RPMI8226 (cell line): ENCODE measurements at regions not wholly inside any gene's neighbourhood (a gene's known extent, or its start where the extent isn't known, plus 50 kb on each side); places are given as distances from the start of the nearest gene placed in this dataset.

ENCODE experiments used
- DNase-seq: peaks from one replicate; pipeline ENCODE4 v3.0.0-alpha.2; 2015

- DNase-seq, result no peak
These were observed 140.9 kb upstream of the CCL2 start for GRCh38 chr17:34114174-34114573.

- DNase-seq, result no peak
These were observed 138.8 kb upstream of the CCL2 start for GRCh38 chr17:34116306-34116705.

- DNase-seq, result no peak
These were observed 137.8 kb upstream of the CCL2 start for GRCh38 chr17:34117332-34117731.

GRCh38 chr17:34117811-34118210 is 137.3 kb upstream of the CCL2 start:
- no peak for DNase-seq

GRCh38 chr17:34118564-34118963 is 136.5 kb upstream of the CCL2 start:
- DNase-seq, result no peak

GRCh38 chr17:34121311-34121710 is 133.8 kb upstream of the CCL2 start:
- DNase-seq, result no peak

- no peak for DNase-seq
These were observed 132.6 kb upstream of the CCL2 start for GRCh38 chr17:34122515-34122914.

GRCh38 chr17:34125010-34125409 is 130.1 kb upstream of the CCL2 start:
- no peak for DNase-seq

- DNase-seq, result no peak
These were observed 129.2 kb upstream of the CCL2 start for GRCh38 chr17:34125921-34126320.

- no peak for DNase-seq
These were observed 128.6 kb upstream of the CCL2 start for GRCh38 chr17:34126496-34126895.

- no peak for DNase-seq
These were observed 128.1 kb upstream of the CCL2 start for GRCh38 chr17:34126965-34127364.

- DNase-seq, result no peak
These were observed 124.5 kb upstream of the CCL2 start for GRCh38 chr17:34130544-34130943.

- DNase-seq, result no peak
These were observed 123.7 kb upstream of the CCL2 start for GRCh38 chr17:34131386-34131785.

GRCh38 chr17:34133350-34133749 is 121.7 kb upstream of the CCL2 start:
- no peak for DNase-seq

- no peak for DNase-seq
These were observed 119.2 kb upstream of the CCL2 start for GRCh38 chr17:34135841-34136240.

GRCh38 chr17:34140006-34140405 is 115.1 kb upstream of the CCL2 start:
- no peak for DNase-seq

- no peak for DNase-seq
These were observed 113.5 kb upstream of the CCL2 start for GRCh38 chr17:34141590-34141989.

- no peak for DNase-seq
These were observed 111.7 kb upstream of the CCL2 start for GRCh38 chr17:34143430-34143829.

- DNase-seq, result peak; percentile 75
These were observed 108.5 kb upstream of the CCL2 start for GRCh38 chr17:34146440-34147043.

GRCh38 chr17:34151102-34151501 is 104.0 kb upstream of the CCL2 start:
- DNase-seq, result no peak

GRCh38 chr17:34153991-34154390 is 101.1 kb upstream of the CCL2 start:
- DNase-seq, result no peak

- DNase-seq, result no peak
These were observed 99.9 kb upstream of the CCL2 start for GRCh38 chr17:34154961-34155730.

- no peak for DNase-seq
These were observed 99.1 kb upstream of the CCL2 start for GRCh38 chr17:34155947-34156346.

- DNase-seq, result no peak
These were observed 98.7 kb upstream of the CCL2 start for GRCh38 chr17:34156401-34156740.
